H9 (cell line): ENCODE measurements at regions not wholly inside any gene's neighbourhood (a gene's known extent, or its start where the extent isn't known, plus 50 kb on each side); places are given as distances from the start of the nearest gene placed in this dataset.

ENCODE experiments used
- DNase-seq: peaks from one replicate; pipeline ENCODE4 v3.0.0-alpha.2; 2017
- H2AFZ ChIP-seq: one replicate; pipeline ENCODE4 v1.6.1; 2013; ENCODE audit warnings: mild to moderate bottlenecking, low read length, control low read depth, moderate library complexity
- H2AK5ac ChIP-seq: 2 replicates; pipeline ENCODE4 v1.6.1; 2013; ENCODE audit warnings: low read length, control low read depth, mixed read lengths; ENCODE audit not compliant: insufficient read length
- H2BK120ac ChIP-seq: one replicate; pipeline ENCODE4 v1.6.1; 2013; ENCODE audit warnings: low read depth, mild to moderate bottlenecking, low read length, control low read depth, inconsistent platforms; ENCODE audit not compliant: poor library complexity, severe bottlenecking
- H2BK12ac ChIP-seq: 2 replicates; pipeline ENCODE4 v1.6.1; 2013; ENCODE audit warnings: low read length, control low read depth, mixed read lengths, low read depth; ENCODE audit not compliant: insufficient read length
- H2BK15ac ChIP-seq: 2 replicates; pipeline ENCODE4 v1.6.1; 2013; ENCODE audit warnings: low read depth, low read length, control low read depth
- H2BK20ac ChIP-seq: one replicate; pipeline ENCODE4 v1.6.1; 2013; ENCODE audit warnings: low read depth, mild to moderate bottlenecking, low read length, control low read depth, inconsistent platforms; ENCODE audit not compliant: poor library complexity, severe bottlenecking
- H2BK5ac ChIP-seq: 2 replicates; pipeline ENCODE4 v1.6.1; 2013; ENCODE audit warnings: low read length, control low read depth, mixed read lengths; ENCODE audit not compliant: insufficient read length
- H3K14ac ChIP-seq: 2 replicates; pipeline ENCODE4 v1.6.1; 2013; ENCODE audit warnings: low read length, control low read depth; ENCODE audit not compliant: insufficient read depth
- H3K18ac ChIP-seq: 2 replicates; pipeline ENCODE4 v1.6.1; 2013; ENCODE audit warnings: low read depth, mild to moderate bottlenecking, mixed read lengths, low read length, control low read depth; ENCODE audit not compliant: insufficient read length
- H3K23ac ChIP-seq: 2 replicates; pipeline ENCODE4 v1.6.1; 2013; ENCODE audit warnings: low read length, control low read depth, mixed read lengths, low read depth; ENCODE audit not compliant: insufficient read length
- H3K23me2 ChIP-seq: 2 replicates; pipeline ENCODE4 v1.6.1; 2013; ENCODE audit warnings: low read depth, mild to moderate bottlenecking, mixed read lengths, low read length, control low read depth; ENCODE audit not compliant: insufficient read length, poor library complexity, severe bottlenecking
- H3K27ac ChIP-seq: 2 replicates; pipeline ENCODE4 v1.5.1; 2013; ENCODE audit warnings: low read length, control low read depth, mixed read lengths, low read depth; ENCODE audit not compliant: insufficient read length
- H3K27me3 ChIP-seq: 2 replicates; pipeline ENCODE4 v1.6.1; 2013; ENCODE audit warnings: low read length, control low read depth, inconsistent platforms; ENCODE audit not compliant: insufficient read depth
- H3K4ac ChIP-seq: 2 replicates; pipeline ENCODE4 v1.6.1; 2013; ENCODE audit warnings: low read depth, mild to moderate bottlenecking, control low read depth, inconsistent platforms, low read length, moderate library complexity
- H3K4me1 ChIP-seq: 2 replicates; pipeline ENCODE4 v1.6.1; 2013; ENCODE audit warnings: low read length, control low read depth, inconsistent platforms; ENCODE audit not compliant: insufficient read depth
- H3K4me2 ChIP-seq: 2 replicates; pipeline ENCODE4 v1.6.1; 2013; ENCODE audit warnings: low read length, control low read depth, mixed read lengths; ENCODE audit not compliant: insufficient read length, insufficient read depth
- H3K56ac ChIP-seq: 2 replicates; pipeline ENCODE4 v1.6.1; 2013; ENCODE audit warnings: low read depth, mild to moderate bottlenecking, mixed read lengths, low read length, control low read depth; ENCODE audit not compliant: insufficient read length
- H3K79me1 ChIP-seq: 2 replicates; pipeline ENCODE4 v1.6.1; 2013; ENCODE audit warnings: low read depth, mild to moderate bottlenecking, moderate library complexity, low read length, control low read depth, inconsistent platforms; ENCODE audit not compliant: insufficient read depth, poor library complexity, severe bottlenecking
- H3K79me2 ChIP-seq: 2 replicates; pipeline ENCODE4 v1.6.1; 2013; ENCODE audit warnings: low read length, control low read depth, inconsistent platforms; ENCODE audit not compliant: insufficient read depth
- H3K9ac ChIP-seq: 2 replicates; pipeline ENCODE4 v1.6.1; 2013; ENCODE audit warnings: low read length, control low read depth, mixed read lengths; ENCODE audit not compliant: insufficient read length; ENCODE audit errors: extremely low read depth
- H3K9me3 ChIP-seq: one replicate; pipeline ENCODE4 v1.6.1; 2013; ENCODE audit warnings: low read depth, low read length, inconsistent platforms; ENCODE audit not compliant: control insufficient read depth
- H3T11ph ChIP-seq: one replicate; pipeline ENCODE4 v1.6.1; 2013; ENCODE audit warnings: mild to moderate bottlenecking, low read length, control low read depth, inconsistent platforms
- H4K20me1 ChIP-seq: one replicate; pipeline ENCODE4 v1.6.1; 2013; ENCODE audit not compliant: control insufficient read depth, insufficient read length, insufficient read depth
- H4K5ac ChIP-seq: 2 replicates; pipeline ENCODE4 v1.6.1; 2013; ENCODE audit warnings: low read depth, mild to moderate bottlenecking, mixed read lengths, low read length, control low read depth; ENCODE audit not compliant: insufficient read length
- H4K8ac ChIP-seq: replicated peaks from 2 replicates; pipeline ENCODE4 v1.6.1; 2013; ENCODE audit warnings: low read length, control low read depth, mixed read lengths, low read depth; ENCODE audit not compliant: insufficient read length
- H4K91ac ChIP-seq: 2 replicates; pipeline ENCODE4 v1.6.1; 2013; ENCODE audit warnings: low read depth, mild to moderate bottlenecking, moderate library complexity, mixed read lengths, low read length, control low read depth; ENCODE audit not compliant: insufficient read length
- H3K27ac Mint-ChIP-seq, 3 experiments: 2 replicates in 2 of 3; 3 replicates in 1 of 3; pipeline ENCODE4 v1.8.0; 2020 to 2021; ENCODE audit warnings: mixed read lengths in 3 of 3, mild to moderate bottlenecking in 1 of 3, moderate library complexity in 1 of 3
- H3K27me3 Mint-ChIP-seq: 2 replicates; pipeline ENCODE4 v1.8.0; 2021; ENCODE audit warnings: low read depth, mild to moderate bottlenecking, moderate library complexity, mixed read lengths
- H3K36me3 Mint-ChIP-seq, 3 experiments: 2 replicates in 2 of 3; 3 replicates in 1 of 3; pipeline ENCODE4 v1.8.0; 2020 to 2021; ENCODE audit warnings: low read depth in 3 of 3, mixed read lengths in 3 of 3; ENCODE audit not compliant: insufficient read depth in 1 of 3
- H3K4me1 Mint-ChIP-seq, 2 experiments: 2 replicates each; pipeline ENCODE4 v1.8.0; 2020; ENCODE audit warnings: mixed read lengths in 2 of 2
- H3K4me3 Mint-ChIP-seq, 2 experiments: 2 replicates in 1 of 2; 3 replicates in 1 of 2; pipeline ENCODE4 v1.8.0; 2020 to 2021; ENCODE audit warnings: mild to moderate bottlenecking in 2 of 2, mixed read lengths in 2 of 2, moderate library complexity in 1 of 2
- H3K9me3 Mint-ChIP-seq, 2 experiments: 2 replicates in 1 of 2; 3 replicates in 1 of 2; pipeline ENCODE4 v1.8.0; 2020; ENCODE audit warnings: mild to moderate bottlenecking in 2 of 2, mixed read lengths in 2 of 2, moderate library complexity in 1 of 2
- CTCF ChIP-seq: fragments of 200-600 bp; sonication (generic); conservative IDR thresholded peaks from 3 replicates; pipeline ENCODE4 v1.8.0; 2021; ENCODE audit warnings: antibody characterized with exemption, mild to moderate bottlenecking
- WGBS: extraction: QIAGEN DNeasy Blood & Tissue Kit; methylation state at CpG from one replicate; pipeline ENCODE4 v1.1.7; 2013; ENCODE audit warnings: missing lambda C conversion rate, low lambda C conversion rate, mixed read lengths; ENCODE audit not compliant: insufficient read length; ENCODE audit errors: extremely low coverage; 5-methylcytosine and 5-hydroxymethylcytosine counted together

DNA sequence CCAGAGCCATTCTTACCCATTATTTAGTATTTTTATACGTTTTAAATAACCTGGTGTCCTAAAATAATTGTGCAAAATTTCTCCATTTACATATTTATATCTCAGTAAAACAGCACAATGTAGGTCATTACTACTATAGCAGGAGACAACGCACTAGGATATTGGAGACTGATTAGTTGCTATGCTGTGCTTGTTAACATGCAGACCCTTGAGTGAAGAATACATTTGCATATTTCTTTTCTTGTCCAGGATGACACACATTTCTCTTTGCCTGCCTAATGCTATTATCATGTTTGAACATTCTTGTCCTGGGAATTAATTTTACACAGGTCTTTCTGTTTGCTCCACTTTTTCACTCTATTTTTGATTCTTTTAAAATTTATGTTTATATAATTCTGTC is 823.8 kb upstream of the ATXN8OS start:
- no peaks in the 10 kb centered on the region for H3K27me3 Mint-ChIP-seq
- DNase-seq, result no peak

More for the DNA sequence above, 823.8 kb upstream of the ATXN8OS start:
- Histone ChIP-seq H3K56ac (no peak overlapping the region), H4K8ac (no peak overlapping the region), H3K9me3 (no peaks in the 10 kb centered on the region), H2BK5ac (no peak overlapping the region), H3K9ac (no peak overlapping the region), H2BK12ac (no peak overlapping the region), H2BK20ac (no peak overlapping the region), H3K79me2 (no peaks in the 10 kb centered on the region), H3K79me1 (no peaks in the 10 kb centered on the region), H3T11ph (no peak overlapping the region), H4K91ac (no peak overlapping the region), H3K27me3 (no peaks in the 10 kb centered on the region), H2AK5ac (no peak overlapping the region), H2BK15ac (no peak overlapping the region), H3K4me2 (no peak overlapping the region), H3K4ac (no peak overlapping the region), H3K27ac (no peak overlapping the region), H3K14ac (no peak overlapping the region), H3K23me2 (no peaks in the 10 kb centered on the region), H3K4me1 (no peaks in the 10 kb centered on the region), H4K20me1 (no peaks in the 10 kb centered on the region), H3K18ac (no peak overlapping the region), H3K23ac (no peak overlapping the region), H4K5ac (no peak overlapping the region), H2AFZ (no peak overlapping the region), H2BK120ac (no peak overlapping the region)
- H3K27ac Mint-ChIP-seq, result no peak overlapping the region
- WGBS, result no CpG with 5 or more reads among the region's 2 CpGs
- peaks cover 0 to 8% (median 4%) of the 10 kb centered on the region in 3 experiments; a peak in 5 of 7 replicates for H3K36me3 Mint-ChIP-seq
- no peak overlapping the region for H3K4me3 Mint-ChIP-seq
- H3K4me1 Mint-ChIP-seq, result peaks cover 0 to 3% of the 10 kb centered on the region in 2 experiments; a peak in 1 of 4 replicates
- H3K9me3 Mint-ChIP-seq, result peaks cover 0 to 12% of the 10 kb centered on the region in 2 experiments; a peak in 3 of 5 replicates
- TF ChIP-seq CTCF, result no peak
